IMR-90 (cell line): ENCODE measurements at regions not wholly inside any gene's neighbourhood (a gene's known extent, or its start where the extent isn't known, plus 50 kb on each side); places are given as distances from the start of the nearest gene placed in this dataset.

Source experiments
- ATAC-seq: fragments of 200-7000 bp; cut with Tn5 transposase; 2 replicates; pipeline ENCODE4 v1.9.1; 2020; ENCODE audit warnings: low read depth, mild to moderate bottlenecking, moderate library complexity
- BruUV-seq: library from RNA; stranded (reverse); fragments of 400-500 nt; replicated peaks from 2 replicates; lab custom pipeline; 2021; lab: Mats Ljungman, UMichigan
- CTCF ChIA-PET: fragments of 300-600 bp; formaldehyde crosslinking; extraction: SDS; loops from one replicate; lab custom pipeline; 2021; ENCODE audit warnings: antibody characterized with exemption; lab: Yijun Ruan, JAX
- POLR2A ChIA-PET: fragments of 300-600 bp; sonication (Branson Sonifier 250); formaldehyde crosslinking; loops from one replicate; lab custom pipeline; 2022; ENCODE audit warnings: antibody characterized with exemption; ENCODE audit not compliant: unreplicated experiment; lab: Charles Lee
- DNase-seq: peaks from one replicate; pipeline ENCODE4 v3.0.0; 2013
- H2AFZ ChIP-seq: replicated peaks from 2 replicates; pipeline ENCODE3; 2013; ENCODE audit warnings: low read length, mild to moderate bottlenecking; ENCODE audit not compliant: poor library complexity
- H2AK5ac ChIP-seq: 2 replicates; pipeline ENCODE4 v1.6.1; 2013; ENCODE audit warnings: low read depth, low read length, inconsistent platforms
- H2AK9ac ChIP-seq: replicated peaks from 2 replicates; pipeline ENCODE3; 2013; ENCODE audit warnings: mild to moderate bottlenecking, low read depth, low read length, moderate library complexity; ENCODE audit not compliant: poor library complexity
- H2BK120ac ChIP-seq: 2 replicates; pipeline ENCODE4 v1.6.1; 2013; ENCODE audit warnings: low read depth, low read length, inconsistent platforms
- H2BK15ac ChIP-seq: 3 replicates; pipeline ENCODE4 v1.6.1; 2013; ENCODE audit warnings: low read depth, low read length, inconsistent platforms
- H2BK20ac ChIP-seq: 2 replicates; pipeline ENCODE4 v1.6.1; 2013; ENCODE audit warnings: low read depth, mild to moderate bottlenecking, inconsistent platforms, low read length, moderate library complexity
- H2BK5ac ChIP-seq: 2 replicates; pipeline ENCODE4 v1.6.1; 2013; ENCODE audit warnings: mild to moderate bottlenecking, low read depth, low read length, inconsistent platforms; ENCODE audit not compliant: poor library complexity, severe bottlenecking
- H3K14ac ChIP-seq: replicated peaks from 2 replicates; pipeline ENCODE4 v1.6.1; 2013; ENCODE audit warnings: low read depth, low read length, inconsistent platforms
- H3K18ac ChIP-seq: 2 replicates; pipeline ENCODE4 v1.6.1; 2013; ENCODE audit warnings: low read depth, low read length, control low read depth
- H3K23ac ChIP-seq: 2 replicates; pipeline ENCODE4 v1.6.1; 2013; ENCODE audit warnings: low read depth, low read length, inconsistent platforms
- H3K27ac ChIP-seq: 2 replicates; pipeline ENCODE4 v1.5.1; 2013; ENCODE audit warnings: mild to moderate bottlenecking, control low read depth, low read length; ENCODE audit not compliant: insufficient read depth
- H3K27me3 ChIP-seq: 2 replicates; pipeline ENCODE4 v1.6.1; 2013; ENCODE audit warnings: low read length; ENCODE audit not compliant: control insufficient read depth, insufficient read depth
- H3K36me3 ChIP-seq: 2 replicates; pipeline ENCODE4 v1.6.1; 2013; ENCODE audit warnings: low read length, mixed read lengths; ENCODE audit not compliant: control insufficient read depth, insufficient read depth
- H3K4ac ChIP-seq: 2 replicates; pipeline ENCODE4 v1.6.1; 2013; ENCODE audit warnings: low read depth, low read length, inconsistent platforms
- H3K4me1 ChIP-seq: 2 replicates; pipeline ENCODE4 v1.6.1; 2013; ENCODE audit warnings: low read length, mixed read lengths; ENCODE audit not compliant: control insufficient read depth, insufficient read depth
- H3K4me2 ChIP-seq: 2 replicates; pipeline ENCODE4 v1.6.1; 2013; ENCODE audit warnings: low read depth, mild to moderate bottlenecking, control low read depth, low read length, moderate library complexity
- H3K4me3 ChIP-seq: 2 replicates; pipeline ENCODE4 v1.5.1; 2013; ENCODE audit warnings: low read depth, mild to moderate bottlenecking, control low read depth, low read length, moderate library complexity; ENCODE audit not compliant: insufficient read depth
- H3K56ac ChIP-seq: 2 replicates; pipeline ENCODE4 v1.6.1; 2013; ENCODE audit warnings: low read length, inconsistent platforms; ENCODE audit not compliant: insufficient read depth; ENCODE audit errors: extremely low read depth
- H3K79me1 ChIP-seq, 2 experiments: 2 replicates each; pipeline ENCODE4 v1.6.1; 2013; ENCODE audit warnings: low read length in 2 of 2, inconsistent platforms in 1 of 2, low read depth in 1 of 2
- H3K9ac ChIP-seq: 2 replicates; pipeline ENCODE4 v1.6.1; 2013; ENCODE audit warnings: low read depth, low read length, control low read depth
- H3K9me1 ChIP-seq: 2 replicates; pipeline ENCODE4 v1.6.1; 2013; ENCODE audit warnings: low read length, inconsistent platforms; ENCODE audit not compliant: insufficient read depth
- H3K9me3 ChIP-seq: 2 replicates; pipeline ENCODE4 v1.6.1; 2013; ENCODE audit warnings: low read length; ENCODE audit not compliant: control insufficient read depth, insufficient read depth
- H4K20me1 ChIP-seq: 2 replicates; pipeline ENCODE4 v1.6.1; 2013; ENCODE audit warnings: low read length, inconsistent platforms; ENCODE audit not compliant: insufficient read depth
- H4K5ac ChIP-seq: 2 replicates; pipeline ENCODE4 v1.6.1; 2013; ENCODE audit warnings: mild to moderate bottlenecking, low read depth, low read length, control low read depth
- H4K8ac ChIP-seq, 2 experiments: 2 replicates each; pipeline ENCODE4 v1.6.1; 2013; ENCODE audit warnings: low read depth in 2 of 2, low read length in 2 of 2, control low read depth in 1 of 2, inconsistent platforms in 1 of 2
- H4K91ac ChIP-seq: 2 replicates; pipeline ENCODE4 v1.6.1; 2013; ENCODE audit warnings: low read depth, low read length, inconsistent platforms; ENCODE audit not compliant: insufficient read depth
- BHLHE40 ChIP-seq: fragments of 150-350 bp; IDR thresholded peaks from 2 replicates; pipeline ENCODE4 v1.6.1; 2016; ENCODE audit warnings: mild to moderate bottlenecking, low read depth, low read length
- CEBPB ChIP-seq: IDR thresholded peaks from 2 replicates; pipeline ENCODE4 v1.6.1; 2012; ENCODE audit warnings: low read depth, low read length, improper control_type of control experiment
- CHD1 ChIP-seq: IDR thresholded peaks from 2 replicates; pipeline ENCODE4 v1.6.1; 2012; ENCODE audit warnings: low read depth, low read length, improper control_type of control experiment
- FOS ChIP-seq: fragments of 150-350 bp; IDR thresholded peaks from 2 replicates; pipeline ENCODE4 v1.6.1; 2016; ENCODE audit warnings: low read depth, low read length
- MAFK ChIP-seq: IDR thresholded peaks from 2 replicates; pipeline ENCODE4 v1.6.1; 2012; ENCODE audit warnings: low read depth, low read length, improper control_type of control experiment
- MAZ ChIP-seq: IDR thresholded peaks from 2 replicates; pipeline ENCODE4 v1.6.1; 2012; ENCODE audit warnings: low read depth, mild to moderate bottlenecking, low read length, improper control_type of control experiment, moderate library complexity, borderline replicate concordance
- MXI1 ChIP-seq: IDR thresholded peaks from 2 replicates; pipeline ENCODE4 v1.6.1; 2012; ENCODE audit warnings: low read depth, mild to moderate bottlenecking, low read length, moderate library complexity, borderline replicate concordance
- NFE2L2 ChIP-seq: fragments of 150-350 bp; IDR thresholded peaks from 2 replicates; pipeline ENCODE4 v1.6.1; 2016; ENCODE audit warnings: low read depth, mild to moderate bottlenecking, low read length
- POLR2A ChIP-seq: IDR thresholded peaks from 2 replicates; pipeline ENCODE4 v1.6.1; 2012; ENCODE audit warnings: mild to moderate bottlenecking, low read depth, low read length
- RAD21 ChIP-seq: IDR thresholded peaks from 2 replicates; pipeline ENCODE4 v1.6.1; 2012; ENCODE audit warnings: low read length, improper control_type of control experiment
- RCOR1 ChIP-seq: IDR thresholded peaks from 2 replicates; pipeline ENCODE4 v1.6.1; 2012; ENCODE audit warnings: mild to moderate bottlenecking, low read length, improper control_type of control experiment; ENCODE audit not compliant: insufficient replicate concordance
- RFX5 ChIP-seq: IDR thresholded peaks from 2 replicates; pipeline ENCODE4 v1.8.0; 2012; ENCODE audit warnings: low read depth, mild to moderate bottlenecking, low read length, moderate library complexity
- SMC3 ChIP-seq: fragments of 150-350 bp; IDR thresholded peaks from 2 replicates; pipeline ENCODE4 v1.6.1; 2016; ENCODE audit warnings: low read depth, mild to moderate bottlenecking, antibody characterized with exemption, low read length, moderate library complexity
- WGBS, 2 experiments: methylation state at CpG; one replicate each; pipeline versions ENCODE4 v1.1.5 to v1.1.7; 2013; ENCODE audit warnings: missing lambda C conversion rate in 2 of 2; ENCODE audit not compliant: insufficient read length in 1 of 2; ENCODE audit errors: extremely low coverage in 2 of 2; 5-methylcytosine and 5-hydroxymethylcytosine counted together
- dilution Hi-C: fragments of 300-500 bp; cut with HindIII; formaldehyde crosslinking; loops from one replicate; pipeline ENCODE4 v1.14.3; 2018; ENCODE audit warnings: low sequenced_read_pairs; ENCODE audit not compliant: unreplicated experiment
- in situ Hi-C: fragments of 300-500 bp; cut with MboI; formaldehyde crosslinking; loops from 3 replicates; pipeline ENCODE4 v1.14.3; 2019; ENCODE audit warnings: low sequenced_read_pairs, inconsistent platforms, mixed read lengths
- intact Hi-C: fragments of 100-400 bp; cut with micrococcal nuclease; formaldehyde crosslinking; loops from 2 replicates; pipeline ENCODE4 v1.10.0; 2022
- TF ChIP-seq, protein P1 (sequence below): conservative IDR thresholded peaks from 2 replicates; pipeline ENCODE4 v1.5.1; 2012; ENCODE audit warnings: mild to moderate bottlenecking, low read depth, low read length, improper control_type of control experiment
- TF ChIP-seq, protein P2 (sequence below): fragments of 150-350 bp; IDR thresholded peaks from 2 replicates; pipeline ENCODE4 v1.6.1; 2017; ENCODE audit warnings: mild to moderate bottlenecking, antibody characterized with exemption, low read length, low read depth
- TF ChIP-seq, protein P3 (sequence below): fragments of 150-350 bp; IDR thresholded peaks from 2 replicates; pipeline ENCODE4 v1.6.1; 2016; ENCODE audit warnings: low read depth, mild to moderate bottlenecking, low read length, moderate library complexity, borderline replicate concordance

DNA sequence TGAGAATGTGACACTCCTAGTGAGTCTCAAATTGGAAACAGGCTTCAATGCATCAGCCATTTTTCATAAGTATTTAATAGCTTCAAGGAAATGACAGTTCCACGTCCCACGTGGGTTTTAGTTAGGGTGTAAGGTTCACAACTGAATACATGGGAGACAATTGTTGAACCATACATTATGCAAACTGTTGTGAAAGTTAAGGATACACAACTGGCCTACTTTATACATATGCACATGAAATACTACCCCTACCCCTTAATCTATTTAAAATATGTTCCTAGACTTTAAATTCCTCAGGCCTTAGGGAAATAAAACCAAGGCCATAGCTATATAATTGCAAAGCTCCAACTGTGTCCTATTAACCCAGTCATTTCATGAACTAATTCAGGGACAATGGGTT lies 436.1 kb downstream of the BTBD3 start:
- Histone ChIP-seq H3K4me1 (no peaks in the 10 kb centered on the region), H2AK5ac (no peak overlapping the region), H4K5ac (no peak overlapping the region), H2AK9ac (no peak overlapping the region), H2AFZ (no peak overlapping the region), H3K9me3 (peaks cover 13% of the 10 kb centered on the region; the same call in 1 of the 2 replicates), H3K18ac (no peak overlapping the region), H4K91ac (no peak overlapping the region), H3K23ac (no peak overlapping the region), H3K79me1 (no peaks in the 10 kb centered on the region), H3K27ac (no peak overlapping the region), H3K4me3 (no peak overlapping the region), H2BK120ac (no peak overlapping the region), H3K4me2 (no peak overlapping the region), H3K9me1 (no peaks in the 10 kb centered on the region), H4K20me1 (no peaks in the 10 kb centered on the region), H3K4ac (no peak overlapping the region), H2BK15ac (no peak overlapping the region), H3K14ac (no peak overlapping the region), H3K56ac (no peak overlapping the region), H4K8ac (no peak overlapping the region), H3K36me3 (no peaks in the 10 kb centered on the region), H2BK20ac (no peak overlapping the region), H3K9ac (no peak overlapping the region), H2BK5ac (no peak overlapping the region), H3K27me3 (no peaks in the 10 kb centered on the region)
- TF ChIP-seq MAFK (no peak), RCOR1 (no peak), FOS (no peak), CHD1 (no peak), MXI1 (no peak), NFE2L2 (no peak), POLR2A (no peak), CEBPB (no peak), RAD21 (no peak), MAZ (no peak), RFX5 (no peak), SMC3 (no peak), BHLHE40 (no peak)
- TF ChIP-seq, protein P1, sequence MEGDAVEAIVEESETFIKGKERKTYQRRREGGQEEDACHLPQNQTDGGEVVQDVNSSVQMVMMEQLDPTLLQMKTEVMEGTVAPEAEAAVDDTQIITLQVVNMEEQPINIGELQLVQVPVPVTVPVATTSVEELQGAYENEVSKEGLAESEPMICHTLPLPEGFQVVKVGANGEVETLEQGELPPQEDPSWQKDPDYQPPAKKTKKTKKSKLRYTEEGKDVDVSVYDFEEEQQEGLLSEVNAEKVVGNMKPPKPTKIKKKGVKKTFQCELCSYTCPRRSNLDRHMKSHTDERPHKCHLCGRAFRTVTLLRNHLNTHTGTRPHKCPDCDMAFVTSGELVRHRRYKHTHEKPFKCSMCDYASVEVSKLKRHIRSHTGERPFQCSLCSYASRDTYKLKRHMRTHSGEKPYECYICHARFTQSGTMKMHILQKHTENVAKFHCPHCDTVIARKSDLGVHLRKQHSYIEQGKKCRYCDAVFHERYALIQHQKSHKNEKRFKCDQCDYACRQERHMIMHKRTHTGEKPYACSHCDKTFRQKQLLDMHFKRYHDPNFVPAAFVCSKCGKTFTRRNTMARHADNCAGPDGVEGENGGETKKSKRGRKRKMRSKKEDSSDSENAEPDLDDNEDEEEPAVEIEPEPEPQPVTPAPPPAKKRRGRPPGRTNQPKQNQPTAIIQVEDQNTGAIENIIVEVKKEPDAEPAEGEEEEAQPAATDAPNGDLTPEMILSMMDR, result no peak
- TF ChIP-seq, protein P2, sequence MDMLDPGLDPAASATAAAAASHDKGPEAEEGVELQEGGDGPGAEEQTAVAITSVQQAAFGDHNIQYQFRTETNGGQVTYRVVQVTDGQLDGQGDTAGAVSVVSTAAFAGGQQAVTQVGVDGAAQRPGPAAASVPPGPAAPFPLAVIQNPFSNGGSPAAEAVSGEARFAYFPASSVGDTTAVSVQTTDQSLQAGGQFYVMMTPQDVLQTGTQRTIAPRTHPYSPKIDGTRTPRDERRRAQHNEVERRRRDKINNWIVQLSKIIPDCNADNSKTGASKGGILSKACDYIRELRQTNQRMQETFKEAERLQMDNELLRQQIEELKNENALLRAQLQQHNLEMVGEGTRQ, result no peak
- TF ChIP-seq, protein P3, sequence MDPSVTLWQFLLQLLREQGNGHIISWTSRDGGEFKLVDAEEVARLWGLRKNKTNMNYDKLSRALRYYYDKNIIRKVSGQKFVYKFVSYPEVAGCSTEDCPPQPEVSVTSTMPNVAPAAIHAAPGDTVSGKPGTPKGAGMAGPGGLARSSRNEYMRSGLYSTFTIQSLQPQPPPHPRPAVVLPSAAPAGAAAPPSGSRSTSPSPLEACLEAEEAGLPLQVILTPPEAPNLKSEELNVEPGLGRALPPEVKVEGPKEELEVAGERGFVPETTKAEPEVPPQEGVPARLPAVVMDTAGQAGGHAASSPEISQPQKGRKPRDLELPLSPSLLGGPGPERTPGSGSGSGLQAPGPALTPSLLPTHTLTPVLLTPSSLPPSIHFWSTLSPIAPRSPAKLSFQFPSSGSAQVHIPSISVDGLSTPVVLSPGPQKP, result no peak
- intact Hi-C loops, result no loop called here
- POLR2A ChIA-PET, result no interaction called here
- no CpG with 5 or more reads among the region's 2 CpGs for WGBS, 2 experiments
- dilution Hi-C loops, result no loop called here
- no TSS peak for BruUV-seq
- ATAC-seq (no peak), DNase-seq (no peak)
- in situ Hi-C loops, result no loop called here
- CTCF ChIA-PET, result no interaction called here
